Adipocyte (in vitro differentiated cells): ENCODE measurements at regions not wholly inside any gene's neighbourhood (a gene's known extent, or its start where the extent isn't known, plus 50 kb on each side); places are given as distances from the start of the nearest gene placed in this dataset.

Source experiments
- DNase-seq: peaks from one replicate; pipeline ENCODE4 v3.0.0-alpha.2; 2015; ENCODE audit warnings: low read depth
- H3K27me3 ChIP-seq: replicated peaks from 2 replicates; pipeline ENCODE4 v1.7.0; 2013; ENCODE audit warnings: mild to moderate bottlenecking, low read length, moderate library complexity; ENCODE audit not compliant: control insufficient read depth, insufficient read depth
- H3K36me3 ChIP-seq: 2 replicates; pipeline ENCODE4 v1.7.0; 2013; ENCODE audit warnings: low read length, mild to moderate bottlenecking, moderate library complexity; ENCODE audit not compliant: control insufficient read depth, insufficient read depth, severe bottlenecking
- H3K4me1 ChIP-seq: 2 replicates; pipeline ENCODE4 v1.7.0; 2013; ENCODE audit warnings: mild to moderate bottlenecking, low read length, moderate library complexity; ENCODE audit not compliant: control insufficient read depth, insufficient read depth
- H3K4me3 ChIP-seq: 2 replicates; pipeline ENCODE4 v1.7.0; 2013; ENCODE audit warnings: mild to moderate bottlenecking, low read length, moderate library complexity
- H3K9ac ChIP-seq: 2 replicates; pipeline ENCODE4 v1.7.0; 2013; ENCODE audit warnings: mild to moderate bottlenecking, low read length, moderate library complexity
- H3K9me3 ChIP-seq: 2 replicates; pipeline ENCODE4 v1.7.0; 2013; ENCODE audit warnings: mild to moderate bottlenecking, low read length, moderate library complexity; ENCODE audit not compliant: control insufficient read depth

DNA sequence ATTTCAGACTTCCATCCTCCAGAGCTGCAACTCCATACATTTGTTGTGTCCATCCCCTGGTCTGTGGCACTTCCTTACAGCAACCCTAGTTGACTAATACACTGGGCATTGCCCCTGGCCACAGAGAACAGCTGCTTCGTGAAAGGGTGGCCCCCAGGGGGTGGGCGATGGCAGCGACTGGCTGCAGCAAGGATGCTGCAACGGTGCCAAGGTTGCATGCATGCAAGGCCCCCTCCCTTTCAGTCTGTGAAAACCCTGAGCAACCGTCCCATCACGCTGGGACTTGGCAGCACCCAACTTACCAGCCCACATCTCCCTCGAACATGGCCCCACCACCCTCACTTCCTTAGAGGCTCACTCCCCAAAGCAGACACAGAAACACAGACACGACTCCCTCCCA is 162.5 kb downstream of the MED10 start:
- Histone ChIP-seq H3K9me3 (no peaks in the 10 kb centered on the region), H3K9ac (no peak overlapping the region), H3K36me3 (no peaks in the 10 kb centered on the region), H3K4me1 (no peaks in the 10 kb centered on the region), H3K4me3 (no peak overlapping the region), H3K27me3 (no peaks in the 10 kb centered on the region)
- no peak for DNase-seq

- Histone ChIP-seq H3K36me3 (no peaks in the 10 kb centered on the region), H3K9ac (no peak overlapping the region), H3K4me3 (no peak overlapping the region), H3K27me3 (peaks cover 4% of the 10 kb centered on the region), H3K4me1 (no peaks in the 10 kb centered on the region), H3K9me3 (peaks cover 3% of the 10 kb centered on the region)
- DNase-seq = no peak
These were observed 166.1 kb downstream of the MED10 start for GRCh38 chr5:6212244-6212643.

- DNase-seq = no peak
- H3K36me3 ChIP-seq = no peaks in the 10 kb centered on the region
- peaks cover 4% of the 10 kb centered on the region for H3K27me3 ChIP-seq
- H3K9me3 ChIP-seq = peaks cover 9% of the 10 kb centered on the region
- no peak overlapping the region for H3K9ac ChIP-seq
- no peak overlapping the region for H3K4me3 ChIP-seq
- H3K4me1 ChIP-seq = no peaks in the 10 kb centered on the region
These were observed 171.8 kb downstream of the MED10 start for GRCh38 chr5:6206501-6206900.

GRCh38 chr5:6202968-6203365 is 175.4 kb downstream of the MED10 start:
- H3K9ac ChIP-seq = no peak overlapping the region
- no peaks in the 10 kb centered on the region for H3K36me3 ChIP-seq
- no peaks in the 10 kb centered on the region for H3K27me3 ChIP-seq
- H3K4me3 ChIP-seq = no peak overlapping the region
- H3K9me3 ChIP-seq = peaks cover 5% of the 10 kb centered on the region
- DNase-seq = no peak
- peaks cover 7% of the 10 kb centered on the region for H3K4me1 ChIP-seq

GRCh38 chr5:6202149-6202967 is 176.0 kb downstream of the MED10 start:
- DNase-seq = no peak
- peaks cover 7% of the 10 kb centered on the region for H3K4me1 ChIP-seq
- H3K36me3 ChIP-seq = no peaks in the 10 kb centered on the region
- peaks cover 5% of the 10 kb centered on the region for H3K9me3 ChIP-seq
- H3K4me3 ChIP-seq = no peak overlapping the region
- no peak overlapping the region for H3K9ac ChIP-seq
- H3K27me3 ChIP-seq = no peaks in the 10 kb centered on the region

- Histone ChIP-seq H3K4me1 (peaks cover 7% of the 10 kb centered on the region), H3K36me3 (no peaks in the 10 kb centered on the region), H3K4me3 (no peak overlapping the region), H3K27me3 (no peaks in the 10 kb centered on the region), H3K9me3 (peaks cover 5% of the 10 kb centered on the region), H3K9ac (no peak overlapping the region)
- no peak for DNase-seq
These were observed 176.7 kb downstream of the MED10 start for GRCh38 chr5:6201631-6202030.

DNA sequence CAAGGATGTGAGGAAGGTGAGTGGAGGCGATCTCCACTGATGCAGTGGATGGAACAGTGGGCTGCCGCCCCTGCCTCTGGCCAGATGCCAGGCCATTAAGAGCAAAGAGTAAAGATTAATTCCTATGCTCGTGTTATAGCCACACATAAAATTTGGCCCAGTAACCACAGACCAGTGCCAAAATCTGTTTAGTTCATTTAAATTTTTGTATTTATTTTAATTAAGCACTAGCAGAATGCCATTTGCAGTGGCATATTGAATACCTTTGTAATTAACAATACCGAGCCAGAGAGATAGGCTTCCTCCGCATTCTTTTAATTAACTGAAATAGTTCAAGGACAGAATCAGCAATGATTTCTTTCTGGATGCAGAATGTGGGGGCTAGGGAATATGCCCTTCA is 179.8 kb downstream of the MED10 start:
- Histone ChIP-seq H3K4me1 (peaks cover 7% of the 10 kb centered on the region), H3K4me3 (no peak overlapping the region), H3K9me3 (no peaks in the 10 kb centered on the region), H3K36me3 (no peaks in the 10 kb centered on the region), H3K9ac (no peak overlapping the region), H3K27me3 (peaks cover 3% of the 10 kb centered on the region)
- DNase-seq = no peak

DNA sequence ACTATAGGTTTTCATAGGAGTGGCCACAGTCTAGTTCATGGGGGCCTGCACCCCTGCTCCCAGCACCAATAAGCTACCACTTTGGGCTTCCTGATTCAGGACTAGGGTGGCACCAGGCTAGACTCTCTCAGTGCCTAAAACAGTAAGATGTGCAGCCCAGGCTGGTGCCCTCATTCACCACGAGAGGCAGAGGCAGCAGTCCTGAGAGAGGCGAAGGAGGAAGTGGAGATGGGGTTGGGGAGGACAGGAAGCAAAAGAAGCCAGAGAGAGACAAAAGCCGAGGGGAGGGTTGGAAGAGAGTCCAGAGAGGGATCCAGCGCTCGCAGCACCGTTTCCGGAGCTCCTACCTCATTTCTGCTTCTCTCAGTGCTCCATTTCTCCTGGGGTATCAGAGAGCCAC is 180.9 kb downstream of the MED10 start:
- DNase-seq = no peak
- Histone ChIP-seq H3K4me1 (peaks cover 7% of the 10 kb centered on the region), H3K9me3 (no peaks in the 10 kb centered on the region), H3K4me3 (no peak overlapping the region), H3K9ac (no peak overlapping the region), H3K36me3 (no peaks in the 10 kb centered on the region), H3K27me3 (peaks cover 3% of the 10 kb centered on the region)

DNA sequence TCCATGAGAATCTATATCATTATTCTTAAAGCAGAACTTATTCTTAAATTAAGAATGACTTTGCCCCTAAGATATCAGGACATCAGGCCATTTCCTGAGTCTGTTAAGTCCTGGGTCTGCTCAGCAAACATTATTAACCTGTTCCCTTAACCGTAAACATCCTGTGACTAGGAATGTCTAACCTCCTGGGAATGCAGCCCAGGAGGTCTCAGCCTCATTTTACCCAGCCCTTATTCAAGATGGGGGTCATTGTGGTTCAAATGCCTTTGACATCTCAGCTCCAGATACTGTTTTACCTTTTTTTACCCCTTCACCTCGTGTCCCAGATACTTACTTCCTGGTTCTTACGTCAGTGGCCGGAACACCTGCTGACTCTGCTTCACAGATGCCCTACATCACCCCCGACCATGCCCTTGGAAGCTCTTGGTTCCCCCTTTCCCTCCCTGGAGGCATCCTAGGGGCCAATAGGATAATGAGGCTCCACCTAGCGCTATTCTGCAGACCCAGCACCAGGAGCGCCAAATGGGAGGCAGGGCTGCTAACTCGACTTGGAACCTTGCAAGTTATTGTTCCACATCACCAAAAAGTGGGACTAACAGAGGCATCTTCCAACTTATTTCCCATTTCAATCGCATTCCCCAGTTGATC is 182.5 kb downstream of the MED10 start:
- H3K36me3 ChIP-seq = no peaks in the 10 kb centered on the region
- H3K4me3 ChIP-seq = no peak overlapping the region
- peaks cover 3% of the 10 kb centered on the region for H3K27me3 ChIP-seq
- peaks cover 7% of the 10 kb centered on the region for H3K4me1 ChIP-seq
- no peaks in the 10 kb centered on the region for H3K9me3 ChIP-seq
- no peak for DNase-seq
- H3K9ac ChIP-seq = no peak overlapping the region

DNA sequence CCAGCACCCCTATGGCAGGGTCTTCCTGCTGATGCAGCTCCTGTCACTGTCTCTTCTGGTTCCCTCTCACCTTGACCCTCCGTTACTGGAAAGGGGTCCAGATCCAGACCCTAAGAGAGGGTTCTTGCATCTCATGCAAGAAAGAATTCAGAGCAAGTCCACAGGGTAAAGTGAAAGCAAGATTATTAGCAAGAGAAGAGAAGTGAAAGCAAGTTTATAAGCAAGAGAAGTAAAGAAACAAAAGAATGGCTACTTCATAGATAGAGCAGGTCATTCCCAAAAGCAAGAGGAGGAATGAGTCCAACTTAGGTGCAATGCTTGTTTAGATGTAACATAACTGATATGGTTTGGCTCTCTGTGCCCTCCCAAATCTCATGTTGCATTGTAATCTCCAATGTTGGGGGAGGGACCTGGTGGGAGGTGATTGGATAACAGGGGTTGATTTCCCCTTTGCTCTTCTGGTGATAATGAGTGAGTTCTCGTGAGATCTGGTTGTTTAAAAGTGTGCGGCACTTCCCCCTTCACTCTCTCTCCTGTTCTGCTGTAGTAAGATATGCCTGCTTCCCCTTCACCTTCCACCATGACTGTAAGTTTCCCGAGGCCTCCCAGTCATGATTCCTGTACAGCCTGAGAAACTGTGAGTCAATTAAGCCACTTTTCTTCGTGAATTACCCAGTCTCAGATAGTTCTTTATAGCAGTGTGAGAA is 183.3 kb downstream of the MED10 start:
- Histone ChIP-seq H3K9me3 (no peaks in the 10 kb centered on the region), H3K9ac (no peak overlapping the region), H3K36me3 (no peaks in the 10 kb centered on the region), H3K27me3 (peaks cover 3% of the 10 kb centered on the region), H3K4me1 (peaks cover 7% of the 10 kb centered on the region), H3K4me3 (no peak overlapping the region)
- no peak for DNase-seq

GRCh38 chr5:6194261-6194875 is 184.0 kb downstream of the MED10 start:
- no peak overlapping the region for H3K9ac ChIP-seq

More at GRCh38 chr5:6194261-6194875, 184.0 kb downstream of the MED10 start:
- Histone ChIP-seq H3K4me3 (no peak overlapping the region), H3K27me3 (peaks cover 5% of the 10 kb centered on the region), H3K9me3 (no peaks in the 10 kb centered on the region), H3K4me1 (peaks cover 7% of the 10 kb centered on the region), H3K36me3 (no peaks in the 10 kb centered on the region)
- no peak for DNase-seq
